ENCODE measurements at regions not wholly inside any gene's neighbourhood (a gene's known extent, or its start where the extent isn't known, plus 50 kb on each side); places are given as distances from the start of the nearest gene placed in this dataset.

GRCh38 chr5:5592541-5592940, 170.1 kb downstream of the ICE1 start:
- H3K9me3 Mint-ChIP-seq = no peaks in the 10 kb centered on the region
- ATAC-seq (no peak), DNase-seq (ENCODE audit: low spot score in 2 of 2) (no peak)
- no peak overlapping the region for H3K27ac Mint-ChIP-seq
- H3K36me3 Mint-ChIP-seq = no peaks in the 10 kb centered on the region

DNA sequence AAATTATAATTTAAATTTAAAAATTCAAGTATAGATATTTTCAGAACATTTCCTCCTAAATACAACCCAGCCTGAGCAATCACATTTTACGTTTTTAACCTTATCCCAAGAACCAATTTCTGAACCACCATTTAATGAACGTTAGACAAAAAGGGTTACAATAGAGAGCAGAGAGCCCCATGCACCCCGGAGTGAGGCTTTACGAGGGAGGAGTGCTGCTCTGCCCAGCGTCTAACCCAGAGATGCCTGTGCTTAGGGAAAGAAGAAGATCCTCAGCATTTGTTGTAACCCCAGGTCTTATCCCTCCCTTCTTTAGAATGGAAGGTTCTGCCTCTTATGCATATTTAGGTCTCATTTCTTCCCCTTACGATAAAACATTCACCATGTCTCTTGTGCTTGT, 169.1 kb downstream of the ICE1 start:
- no peaks in the 10 kb centered on the region for H3K9me3 Mint-ChIP-seq
- no peak overlapping the region for H3K27ac Mint-ChIP-seq
- DNase-seq (ENCODE audit: low spot score in 2 of 2) (no peak), ATAC-seq (no peak)
- no peaks in the 10 kb centered on the region for H3K36me3 Mint-ChIP-seq

GRCh38 chr5:5589857-5590256, 167.4 kb downstream of the ICE1 start:
- H3K9me3 Mint-ChIP-seq = no peaks in the 10 kb centered on the region
- ATAC-seq = no peak
- no peaks in the 10 kb centered on the region for H3K36me3 Mint-ChIP-seq

DNA sequence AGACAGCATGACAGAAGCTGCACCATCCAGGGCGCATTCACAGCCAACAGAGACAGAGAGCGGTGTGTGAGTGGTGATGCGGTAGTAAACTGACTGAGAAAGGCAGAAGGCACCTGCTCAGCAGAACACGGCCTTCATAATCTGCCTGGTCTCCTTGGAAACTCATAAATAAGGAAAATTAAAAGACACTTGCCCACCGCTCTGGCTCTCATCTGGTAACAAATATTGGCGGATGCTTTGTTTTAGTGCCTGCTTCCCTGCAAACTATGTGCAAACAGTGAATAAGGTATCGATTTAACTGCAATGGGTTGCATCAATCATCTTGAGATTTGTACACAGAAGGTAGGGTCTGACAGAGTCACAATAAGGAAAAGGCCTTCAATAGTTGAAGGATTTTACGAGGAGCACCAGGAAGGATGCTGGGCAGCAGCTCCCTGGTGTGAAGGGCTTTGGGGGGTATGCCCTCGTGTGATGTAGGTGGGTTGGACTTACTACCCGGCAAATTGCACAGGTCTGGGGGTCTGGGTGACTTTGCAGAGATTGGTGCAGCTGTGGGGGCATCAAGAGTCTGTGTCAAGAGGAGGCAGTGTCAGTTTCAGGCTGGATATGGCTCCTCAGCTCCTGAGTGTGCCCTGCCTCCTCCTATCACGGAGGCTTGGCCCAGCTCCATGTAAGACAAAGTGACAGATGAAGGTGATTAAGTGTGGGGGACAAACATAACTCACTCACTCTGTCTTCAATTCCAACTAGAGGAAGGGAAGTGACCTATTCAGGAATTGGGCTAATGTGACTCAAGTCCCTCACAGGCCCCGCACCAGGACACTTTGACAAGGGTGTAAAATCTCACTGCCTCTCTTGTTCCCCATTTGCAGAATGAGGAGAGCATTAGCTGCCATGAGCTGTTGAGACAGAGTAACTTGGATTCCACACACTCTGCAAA, 166.7 kb downstream of the ICE1 start:
- Mint-ChIP-seq H3K36me3 (no peaks in the 10 kb centered on the region), H3K9me3 (no peaks in the 10 kb centered on the region), H3K27ac (no peak overlapping the region)
- ATAC-seq = no peak
- no peak for DNase-seq (ENCODE audit: low spot score in 2 of 2)

More at GRCh38 chr5:5589857-5590256, 167.4 kb downstream of the ICE1 start:
- no peak overlapping the region for H3K27ac Mint-ChIP-seq
- no peak for DNase-seq (ENCODE audit: low spot score in 2 of 2)

- DNase-seq (ENCODE audit: low spot score in 2 of 2) (no peak), ATAC-seq (no peak)
- H3K36me3 Mint-ChIP-seq = no peaks in the 10 kb centered on the region
- H3K9me3 Mint-ChIP-seq = no peaks in the 10 kb centered on the region
- H3K27ac Mint-ChIP-seq = no peak overlapping the region
These were observed 165.9 kb downstream of the ICE1 start for GRCh38 chr5:5588386-5588785.

DNA sequence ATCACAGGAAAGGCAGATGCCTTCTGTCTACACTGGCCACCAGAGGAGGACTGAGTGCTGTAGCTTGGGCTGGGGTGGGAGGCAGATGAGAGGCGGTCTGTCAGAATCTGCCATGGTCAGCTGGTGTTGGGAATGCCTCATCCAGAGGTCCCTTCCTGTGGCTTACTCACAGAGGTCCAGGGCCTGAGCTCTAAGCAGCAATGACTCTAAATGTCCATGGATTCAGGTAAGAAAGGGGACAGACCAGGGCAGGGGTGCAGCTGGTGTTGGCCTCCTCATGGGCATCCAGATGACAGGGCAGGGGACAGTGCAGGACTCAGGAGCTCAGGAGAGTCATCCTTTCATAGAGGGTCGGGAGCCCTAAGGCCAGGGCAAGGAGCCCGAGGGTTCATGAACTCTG, 165.0 kb downstream of the ICE1 start:
- H3K27ac Mint-ChIP-seq = no peak overlapping the region
- no peaks in the 10 kb centered on the region for H3K36me3 Mint-ChIP-seq
- DNase-seq (ENCODE audit: low spot score in 2 of 2) = no peak
- no peaks in the 10 kb centered on the region for H3K9me3 Mint-ChIP-seq
- no peak for ATAC-seq

GRCh38 chr5:5586721-5587120, 164.2 kb downstream of the ICE1 start:
- Mint-ChIP-seq H3K9me3 (no peaks in the 10 kb centered on the region), H3K27ac (no peak overlapping the region), H3K36me3 (no peaks in the 10 kb centered on the region)
- no peak for DNase-seq (ENCODE audit: low spot score in 2 of 2)
- no peak for ATAC-seq

- DNase-seq (ENCODE audit: low spot score in 2 of 2) = no peak
- no peaks in the 10 kb centered on the region for H3K36me3 Mint-ChIP-seq
- ATAC-seq = no peak
- no peak overlapping the region for H3K27ac Mint-ChIP-seq
- no peaks in the 10 kb centered on the region for H3K9me3 Mint-ChIP-seq
These were observed 163.4 kb downstream of the ICE1 start for GRCh38 chr5:5585751-5586341.

GRCh38 chr5:5584751-5585150, 162.3 kb downstream of the ICE1 start:
- H3K27ac Mint-ChIP-seq = no peak overlapping the region

GRCh38 chr5:5584236-5584745, 161.8 kb downstream of the ICE1 start:
- Mint-ChIP-seq H3K9me3 (no peaks in the 10 kb centered on the region), H3K36me3 (no peaks in the 10 kb centered on the region), H3K27ac (no peak overlapping the region)
- no peak for DNase-seq (ENCODE audit: low spot score in 2 of 2)
- no peak for ATAC-seq

More at GRCh38 chr5:5584751-5585150, 162.3 kb downstream of the ICE1 start:
- Mint-ChIP-seq H3K9me3 (no peaks in the 10 kb centered on the region), H3K36me3 (no peaks in the 10 kb centered on the region)
- DNase-seq (ENCODE audit: low spot score in 2 of 2) (no peak), ATAC-seq (no peak)

DNA sequence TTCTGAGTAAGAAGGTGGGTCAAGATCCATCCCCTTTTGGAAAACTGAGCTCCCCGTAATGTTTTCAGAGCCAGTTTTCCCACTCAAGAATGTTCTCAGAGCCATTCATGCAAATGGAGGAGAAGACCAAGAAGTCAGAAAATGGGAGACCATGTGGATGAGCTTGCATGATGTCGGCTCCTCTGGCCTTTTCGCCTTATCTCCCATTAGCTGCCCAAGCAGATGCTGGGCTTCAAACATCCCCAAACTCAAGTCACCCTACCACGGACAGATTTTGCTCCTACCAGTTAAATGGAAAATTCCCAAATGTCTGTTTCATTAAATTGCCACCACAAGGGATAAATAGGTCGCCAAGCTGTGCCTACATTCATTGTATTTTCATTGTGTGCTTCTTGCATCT, 161.4 kb downstream of the ICE1 start:
- Mint-ChIP-seq H3K36me3 (no peaks in the 10 kb centered on the region), H3K27ac (no peak overlapping the region), H3K9me3 (no peaks in the 10 kb centered on the region)
- ATAC-seq = no peak
- no peak for DNase-seq (ENCODE audit: low spot score in 2 of 2)

DNA sequence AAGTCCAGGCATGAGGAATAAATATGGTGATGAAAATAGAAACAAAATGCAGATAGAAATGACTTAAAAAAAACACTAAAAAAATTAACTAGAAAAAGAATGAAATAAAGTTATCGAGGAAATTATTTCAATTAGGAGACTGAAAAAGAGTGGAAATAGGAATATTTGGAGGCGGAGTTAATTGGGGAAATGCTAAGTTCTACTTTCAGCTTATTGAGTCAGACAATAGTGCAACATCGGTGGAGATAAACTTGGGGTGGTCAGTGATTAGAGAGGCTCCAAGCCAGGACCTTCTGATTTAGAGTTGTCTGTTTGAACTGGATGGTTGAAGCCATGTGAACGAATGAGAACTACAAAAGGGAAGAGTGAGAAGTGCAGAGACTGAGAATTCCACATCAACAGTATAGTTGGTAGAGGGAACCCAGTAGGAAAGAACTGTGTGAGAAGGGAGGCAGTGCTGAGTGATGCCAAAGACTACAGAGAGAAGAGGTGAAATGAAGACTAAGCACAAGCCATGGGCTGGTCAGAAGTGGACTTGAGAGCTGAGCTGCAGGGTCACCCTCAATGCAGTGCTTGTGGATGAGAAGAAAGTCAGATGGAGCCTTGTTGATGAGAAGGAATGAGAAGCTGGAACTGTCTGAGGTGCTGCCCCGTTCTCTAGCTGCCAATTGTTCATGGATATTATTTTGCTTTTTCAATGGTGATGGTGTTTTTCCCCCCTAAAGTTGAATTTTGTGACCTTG, 160.7 kb downstream of the ICE1 start:
- H3K9me3 Mint-ChIP-seq = no peaks in the 10 kb centered on the region
- no peak for ATAC-seq
- H3K36me3 Mint-ChIP-seq = no peaks in the 10 kb centered on the region
- no peak overlapping the region for H3K27ac Mint-ChIP-seq
- DNase-seq (ENCODE audit: low spot score in 2 of 2) = no peak

- no peaks in the 10 kb centered on the region for H3K9me3 Mint-ChIP-seq
- ATAC-seq = no peak
- no peak for DNase-seq (ENCODE audit: low spot score in 2 of 2)
- H3K36me3 Mint-ChIP-seq = no peaks in the 10 kb centered on the region
- no peak overlapping the region for H3K27ac Mint-ChIP-seq
These were observed 158.6 kb downstream of the ICE1 start for GRCh38 chr5:5581080-5581479.

DNA sequence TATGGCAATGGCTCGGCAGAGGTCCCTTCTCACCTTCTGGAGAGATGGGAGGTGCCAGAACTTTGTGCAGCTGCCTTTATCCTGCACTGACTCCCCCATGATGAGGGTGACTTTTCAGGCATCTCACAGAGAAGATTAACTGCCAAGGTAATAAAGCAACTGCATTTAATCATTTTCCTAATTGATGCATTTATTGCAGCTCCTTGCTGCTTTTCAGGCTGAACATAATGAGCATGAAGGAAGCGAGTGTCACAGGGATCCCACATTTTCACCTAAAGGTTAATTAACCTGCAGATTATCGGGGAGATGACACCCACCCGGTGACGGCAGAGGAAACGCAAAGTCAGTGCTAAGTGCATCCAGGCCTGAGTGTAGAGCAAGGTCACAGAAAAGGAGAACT, 154.3 kb downstream of the ICE1 start:
- no peak for ATAC-seq
- no peak overlapping the region for H3K27ac Mint-ChIP-seq
- H3K9me3 Mint-ChIP-seq = no peaks in the 10 kb centered on the region
- H3K36me3 Mint-ChIP-seq = no peaks in the 10 kb centered on the region
- no peak for DNase-seq (ENCODE audit: low spot score in 2 of 2)

DNA sequence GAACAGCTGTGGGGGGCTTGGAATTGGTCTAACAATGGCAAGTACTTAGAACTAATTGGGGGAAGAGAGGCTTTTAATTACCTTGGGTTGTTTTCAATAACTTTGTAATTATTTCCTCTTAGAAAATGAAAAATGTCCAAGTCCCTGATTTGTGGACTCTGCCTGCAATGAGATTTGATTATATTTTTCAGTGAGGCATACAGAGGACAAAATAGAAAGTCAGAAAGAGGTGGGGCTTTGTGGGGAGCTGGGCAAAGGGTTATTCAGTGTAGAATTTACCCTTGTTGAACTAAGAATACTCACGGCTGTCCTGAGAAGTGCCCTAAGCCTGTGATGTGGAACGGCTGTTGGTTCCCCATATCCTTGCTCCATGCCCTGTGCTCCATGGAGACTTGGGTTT, 153.0 kb downstream of the ICE1 start:
- no peak for DNase-seq (ENCODE audit: low spot score in 2 of 2)
- H3K27ac Mint-ChIP-seq = no peak overlapping the region
- H3K36me3 Mint-ChIP-seq = no peaks in the 10 kb centered on the region
- H3K9me3 Mint-ChIP-seq = no peaks in the 10 kb centered on the region
- ATAC-seq = no peak

DNA sequence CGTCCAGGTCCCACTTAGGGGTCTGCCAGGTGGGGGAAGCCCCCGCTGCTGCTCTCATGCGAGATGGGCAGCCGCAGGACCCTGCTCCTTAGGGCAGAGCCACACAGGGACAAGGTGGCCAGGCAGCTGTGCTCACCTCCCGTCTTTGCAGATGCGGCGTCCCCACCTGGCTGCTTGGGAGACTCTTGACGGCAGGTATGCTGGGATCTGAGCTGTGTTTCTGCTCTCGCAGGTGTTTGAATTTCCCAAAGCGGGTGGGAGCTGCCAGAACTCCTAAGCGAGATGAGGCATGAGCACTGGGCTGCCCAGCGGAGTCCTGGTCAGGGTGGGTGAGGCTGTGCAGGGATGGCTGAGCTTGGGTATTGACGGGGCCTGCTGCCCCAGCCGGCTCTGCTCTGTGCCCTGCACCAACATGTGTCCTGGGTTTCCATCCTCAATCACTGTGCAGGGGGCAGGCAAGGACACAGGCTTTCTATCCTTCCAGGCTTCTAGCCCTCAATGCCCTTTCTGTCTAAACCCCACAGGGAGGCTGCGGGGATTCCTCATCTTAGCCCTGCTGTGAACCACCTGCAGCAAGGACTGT, 151.4 kb downstream of the ICE1 start:
- ATAC-seq = no peak
- Mint-ChIP-seq H3K36me3 (no peaks in the 10 kb centered on the region), H3K27ac (no peak overlapping the region), H3K9me3 (no peaks in the 10 kb centered on the region)
- DNase-seq (ENCODE audit: low spot score in 2 of 2) = no peak
